ENCODE measurements at regions not wholly inside any gene's neighbourhood (a gene's known extent, or its start where the extent isn't known, plus 50 kb on each side); places are given as distances from the start of the nearest gene placed in this dataset.
"Not testable (repeated sequence)": the region's sequence is repeated elsewhere in the genome, so short reads cannot be mapped to it uniquely, and the experiment has no call there.

- in situ Hi-C loops (cut with MboI; ENCODE audit: low sequenced_read_pairs), result no loop called here
Observed at GRCh38 chr12:124477107-124477915, 90.1 kb downstream of the NCOR2 start.

GRCh38 chr12:124476011-124476400, 91.4 kb downstream of the NCOR2 start:
- in situ Hi-C loops (cut with MboI; ENCODE audit: low sequenced_read_pairs), result no loop called here

- in situ Hi-C loops (cut with MboI; ENCODE audit: low sequenced_read_pairs), result no loop called here
Observed at GRCh38 chr12:124475295-124476010, 92.0 kb downstream of the NCOR2 start.

- in situ Hi-C loops (cut with MboI; ENCODE audit: low sequenced_read_pairs), result no loop called here
Observed at GRCh38 chr12:124474709-124475108, 92.7 kb downstream of the NCOR2 start.

GRCh38 chr12:124472690-124473279, 94.6 kb downstream of the NCOR2 start:
- in situ Hi-C loops (cut with MboI; ENCODE audit: low sequenced_read_pairs), result no loop called here

GRCh38 chr12:124471828-124472227, 95.6 kb downstream of the NCOR2 start:
- in situ Hi-C loops (cut with MboI; ENCODE audit: low sequenced_read_pairs), result no loop called here

GRCh38 chr12:124470806-124471205, 96.6 kb downstream of the NCOR2 start:
- in situ Hi-C loops (cut with MboI; ENCODE audit: low sequenced_read_pairs), result no loop called here

GRCh38 chr12:124470139-124470538, 97.3 kb downstream of the NCOR2 start:
- in situ Hi-C loops (cut with MboI; ENCODE audit: low sequenced_read_pairs), result no loop called here

GRCh38 chr12:124469193-124469888, 98.1 kb downstream of the NCOR2 start:
- in situ Hi-C loops (cut with MboI; ENCODE audit: low sequenced_read_pairs), result no loop called here

- in situ Hi-C loops (cut with MboI; ENCODE audit: low sequenced_read_pairs), result not testable (repeated sequence)
Observed at GRCh38 chr12:124467549-124467948, 99.9 kb downstream of the NCOR2 start.

GRCh38 chr12:124466216-124467128, 100.9 kb downstream of the NCOR2 start:
- in situ Hi-C loops (cut with MboI; ENCODE audit: low sequenced_read_pairs), result no loop called here

GRCh38 chr12:124465473-124465872, 101.9 kb downstream of the NCOR2 start:
- in situ Hi-C loops (cut with MboI; ENCODE audit: low sequenced_read_pairs), result no loop called here

GRCh38 chr12:124464830-124465229, 102.6 kb downstream of the NCOR2 start:
- in situ Hi-C loops (cut with MboI; ENCODE audit: low sequenced_read_pairs), result no loop called here

- in situ Hi-C loops (cut with MboI; ENCODE audit: low sequenced_read_pairs), result no loop called here
Observed at GRCh38 chr12:124464062-124464461, 103.3 kb downstream of the NCOR2 start.

- in situ Hi-C loops (cut with MboI; ENCODE audit: low sequenced_read_pairs), result no loop called here
Observed at GRCh38 chr12:124463341-124463921, 104.0 kb downstream of the NCOR2 start.

- in situ Hi-C loops (cut with MboI; ENCODE audit: low sequenced_read_pairs), result no loop called here
Observed at GRCh38 chr12:124462750-124463149, 104.7 kb downstream of the NCOR2 start.

- in situ Hi-C loops (cut with MboI; ENCODE audit: low sequenced_read_pairs), result no loop called here
Observed at GRCh38 chr12:124461851-124462623, 105.4 kb downstream of the NCOR2 start.

- in situ Hi-C loops (cut with MboI; ENCODE audit: low sequenced_read_pairs), result no loop called here
Observed at GRCh38 chr12:124461241-124461673, 106.2 kb downstream of the NCOR2 start.

- in situ Hi-C loops (cut with MboI; ENCODE audit: low sequenced_read_pairs), result no loop called here
Observed at GRCh38 chr12:124460771-124461170, 106.6 kb downstream of the NCOR2 start.
